ENCODE measurements at regions not wholly inside any gene's neighbourhood (a gene's known extent, or its start where the extent isn't known, plus 50 kb on each side); places are given as distances from the start of the nearest gene placed in this dataset.

GRCh38 chr4:30362436-30362835 is 357.7 kb upstream of the PCDH7 start:
- TF ChIP-seq POLR2A (IDR thresholded peaks at IDR 0.05) (no peak), POLR2AphosphoS5 (IDR thresholded peaks at IDR 0.05) (no peak), EP300 (IDR thresholded peaks at IDR 0.05) (no peak)

Data from suprapubic skin (tissue), 4 donors.